Activated CD4-positive, alpha-beta memory T cell treated with anti-CD3 and anti-CD28 coated beads for 36 hours (primary cell): ENCODE measurements at regions not wholly inside any gene's neighbourhood (a gene's known extent, or its start where the extent isn't known, plus 50 kb on each side); places are given as distances from the start of the nearest gene placed in this dataset.
"Not testable (repeated sequence)": the region's sequence is repeated elsewhere in the genome, so short reads cannot be mapped to it uniquely, and the experiment has no call there.

Experiments
- CTCF ChIA-PET: fragments of 350-600 bp; sonication (Branson Sonifier 250); formaldehyde crosslinking; loops from one replicate; lab custom pipeline; 2021; ENCODE audit warnings: antibody characterized with exemption, inconsistent platforms; lab: Charles Lee
- POLR2A ChIA-PET: fragments of 350-600 bp; sonication (Branson Sonifier 250); formaldehyde crosslinking; loops from one replicate; lab custom pipeline; 2021; ENCODE audit warnings: antibody characterized with exemption; lab: Charles Lee
- DNase-seq: peaks from one replicate; pipeline ENCODE4 v3.0.0-alpha.2; 2020
- H3K27ac Mint-ChIP-seq: one replicate; pipeline ENCODE4 v1.8.0; 2021; ENCODE audit warnings: mixed read lengths
- H3K27me3 Mint-ChIP-seq: one replicate; pipeline ENCODE4 v1.8.0; 2021; ENCODE audit warnings: mixed read lengths
- H3K36me3 Mint-ChIP-seq: one replicate; pipeline ENCODE4 v1.8.0; 2021; ENCODE audit warnings: mixed read lengths
- H3K4me1 Mint-ChIP-seq: one replicate; pipeline ENCODE4 v1.8.0; 2021; ENCODE audit warnings: low read depth, mixed read lengths
- H3K4me3 Mint-ChIP-seq: one replicate; pipeline ENCODE4 v1.8.0; 2021; ENCODE audit warnings: mild to moderate bottlenecking, mixed read lengths
- H3K9me3 Mint-ChIP-seq: one replicate; pipeline ENCODE4 v1.8.0; 2021; ENCODE audit warnings: mixed read lengths
- intact Hi-C: fragments of 100-400 bp; cut with micrococcal nuclease; formaldehyde crosslinking; loops from one replicate; pipeline ENCODE4 v1.15.1; 2023

DNA sequence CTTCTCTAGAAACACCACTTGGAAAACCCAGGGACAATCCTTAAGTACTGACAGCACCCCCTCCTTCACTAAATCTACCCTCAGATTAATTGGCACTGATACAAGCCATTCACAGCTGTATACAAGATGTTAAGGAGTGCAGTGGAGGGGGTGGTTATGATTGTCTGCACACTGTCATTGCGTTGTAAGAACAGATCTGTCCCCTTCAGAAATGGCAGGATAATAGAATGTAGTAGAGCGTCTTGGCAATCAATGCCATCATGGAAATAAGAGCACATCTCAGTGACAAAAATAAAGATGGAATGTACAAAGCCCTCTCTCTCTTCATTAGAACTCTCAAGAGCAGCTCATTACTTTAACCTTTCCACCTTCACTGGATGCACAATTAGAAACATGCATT, 324.9 kb upstream of the TBX18 start:
- DNase-seq: no peak
- Mint-ChIP-seq H3K9me3 (peaks cover 5% of the 10 kb centered on the region), H3K4me3 (no peak overlapping the region), H3K4me1 (no peaks in the 10 kb centered on the region), H3K36me3 (no peaks in the 10 kb centered on the region), H3K27ac (no peak overlapping the region), H3K27me3 (no peaks in the 10 kb centered on the region)
- POLR2A ChIA-PET: no interaction called here
- intact Hi-C loops: no loop called here
- CTCF ChIA-PET: no interaction called here

DNA sequence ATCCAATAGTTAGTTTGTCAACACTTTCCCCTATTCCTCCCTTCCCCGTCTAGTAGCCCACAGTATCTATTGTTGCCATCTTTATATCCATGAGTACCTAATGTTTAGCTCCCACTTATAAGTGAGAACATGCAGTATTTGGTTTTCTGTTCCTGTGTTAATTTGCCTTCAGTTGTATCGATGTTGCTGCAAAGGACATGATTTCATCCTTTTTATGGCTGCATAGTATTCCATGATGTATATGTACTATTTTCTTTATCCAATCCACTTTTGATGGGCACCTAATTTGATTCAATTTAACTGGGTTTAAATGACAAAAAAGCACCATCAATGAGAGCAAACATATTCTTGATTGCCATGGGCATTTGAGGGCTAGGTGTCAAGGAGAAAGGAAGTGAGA, 321.5 kb upstream of the TBX18 start:
- Mint-ChIP-seq H3K27ac (no peak overlapping the region), H3K4me3 (no peak overlapping the region), H3K36me3 (no peaks in the 10 kb centered on the region), H3K9me3 (peaks cover 5% of the 10 kb centered on the region), H3K4me1 (no peaks in the 10 kb centered on the region), H3K27me3 (no peaks in the 10 kb centered on the region)
- no peak for DNase-seq
- intact Hi-C loops: no loop called here
- ChIA-PET CTCF (no interaction called here), POLR2A (no interaction called here)

DNA sequence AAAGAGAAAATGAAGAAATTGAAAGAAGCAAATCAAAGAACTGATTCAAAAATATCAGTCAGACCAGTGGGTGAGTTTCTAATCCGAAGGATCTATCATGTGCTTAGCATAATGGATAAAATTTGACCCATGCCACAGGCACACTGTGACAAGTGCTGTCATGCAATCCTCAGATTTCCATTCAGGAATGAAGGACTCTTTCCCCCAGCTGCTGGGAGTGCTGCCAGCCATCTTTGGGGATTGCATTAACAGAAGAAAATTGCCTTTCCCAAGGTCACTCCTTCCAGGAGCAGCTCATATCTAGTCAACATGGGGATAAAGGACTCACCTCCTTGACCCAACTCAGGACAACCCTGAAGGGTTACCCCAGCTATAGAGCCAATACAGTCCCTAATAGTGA, 316.7 kb upstream of the TBX18 start:
- Mint-ChIP-seq H3K4me3 (no peak overlapping the region), H3K36me3 (no peaks in the 10 kb centered on the region), H3K27me3 (no peaks in the 10 kb centered on the region), H3K9me3 (peaks cover 5% of the 10 kb centered on the region), H3K4me1 (no peaks in the 10 kb centered on the region), H3K27ac (no peak overlapping the region)
- ChIA-PET POLR2A (no interaction called here), CTCF (no interaction called here)
- intact Hi-C loops: no loop called here
- no peak for DNase-seq

DNA sequence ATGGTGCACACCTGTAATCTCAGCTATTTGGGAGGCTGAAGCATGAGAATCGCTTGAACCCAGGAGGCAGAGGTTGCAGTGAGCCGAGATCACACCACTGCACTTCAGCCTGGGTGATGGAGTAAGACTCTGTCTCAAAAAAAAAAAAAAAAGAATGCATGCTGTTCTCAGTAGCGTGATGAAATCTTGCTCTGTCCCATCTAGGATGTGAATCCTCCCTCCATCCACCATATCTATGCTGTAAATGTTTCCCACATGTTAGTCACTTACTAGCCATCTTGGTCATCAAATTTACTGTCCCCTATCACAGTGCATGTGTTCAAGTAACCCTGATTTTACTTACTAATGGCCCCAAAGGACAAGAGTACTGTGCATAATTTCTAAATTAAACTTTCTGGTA, 315.4 kb upstream of the TBX18 start:
- ChIA-PET CTCF (no interaction called here), POLR2A (no interaction called here)
- no peaks in the 10 kb centered on the region for H3K36me3 Mint-ChIP-seq
- H3K27me3 Mint-ChIP-seq: no peaks in the 10 kb centered on the region
- DNase-seq: no peak
- H3K27ac Mint-ChIP-seq: no peak overlapping the region
- intact Hi-C loops: no loop called here
- H3K4me3 Mint-ChIP-seq: no peak overlapping the region
- H3K4me1 Mint-ChIP-seq: no peaks in the 10 kb centered on the region
- no peaks in the 10 kb centered on the region for H3K9me3 Mint-ChIP-seq

DNA sequence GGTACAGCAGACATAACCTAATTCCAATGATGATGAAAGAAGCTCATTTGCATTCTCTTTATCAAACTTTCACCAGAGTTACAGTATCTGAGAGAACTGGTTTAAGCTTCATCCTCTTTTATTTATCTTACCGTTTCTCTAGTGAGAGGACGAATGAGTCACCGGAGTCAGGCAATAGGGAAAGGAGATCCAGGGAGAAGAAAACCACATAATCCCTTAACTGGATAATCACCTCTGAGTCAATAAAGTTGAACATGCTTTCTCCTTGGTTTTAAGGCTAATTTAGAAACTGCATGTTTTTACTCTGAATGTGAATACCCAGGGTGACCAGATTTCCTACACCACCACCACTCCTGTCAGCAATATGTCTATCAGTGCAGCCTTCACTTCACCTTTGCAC, 313.7 kb upstream of the TBX18 start:
- Mint-ChIP-seq H3K4me3 (no peak overlapping the region), H3K36me3 (no peaks in the 10 kb centered on the region), H3K9me3 (no peaks in the 10 kb centered on the region), H3K27me3 (no peaks in the 10 kb centered on the region), H3K27ac (no peak overlapping the region), H3K4me1 (no peaks in the 10 kb centered on the region)
- DNase-seq: no peak
- ChIA-PET CTCF (no interaction called here), POLR2A (no interaction called here)
- intact Hi-C loops: no loop called here

DNA sequence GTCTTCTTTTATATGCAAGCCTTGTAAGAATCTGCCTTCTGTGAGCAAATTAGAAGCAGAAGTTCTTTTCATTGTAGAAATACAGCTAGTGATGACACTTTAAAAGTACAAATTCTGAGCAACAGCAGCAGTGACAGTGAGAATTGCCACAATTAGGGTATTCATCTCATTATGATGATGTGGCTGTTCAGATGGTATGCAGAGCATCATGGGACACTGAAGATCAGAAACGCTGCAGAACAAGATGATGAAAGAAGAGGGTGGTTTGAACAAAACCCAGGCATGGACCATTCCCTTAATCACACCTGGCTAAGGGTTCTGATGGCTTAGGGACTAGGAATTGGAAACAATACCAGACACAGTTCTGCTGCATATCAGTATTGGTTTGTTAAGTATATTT, 312.7 kb upstream of the TBX18 start:
- H3K9me3 Mint-ChIP-seq: no peaks in the 10 kb centered on the region
- no peaks in the 10 kb centered on the region for H3K36me3 Mint-ChIP-seq
- POLR2A ChIA-PET: no interaction called here

DNA sequence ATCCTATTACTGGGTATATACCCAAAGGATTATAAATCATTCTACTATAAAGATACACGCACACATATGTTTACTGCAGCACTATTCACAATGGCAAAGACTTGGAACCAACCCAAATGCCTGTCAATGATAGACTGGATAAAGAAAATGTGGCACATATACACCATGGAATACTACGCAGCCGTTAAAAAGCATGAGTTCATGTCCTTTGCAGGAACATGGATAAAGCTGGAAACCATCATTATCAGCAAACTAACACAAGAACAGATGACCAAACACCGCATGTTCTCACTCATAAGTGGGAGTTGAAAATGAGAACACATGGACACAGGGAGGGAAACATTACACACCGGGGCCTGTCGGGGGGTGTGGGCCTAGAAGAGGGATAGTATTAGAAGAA, 307.4 kb upstream of the TBX18 start:
- CTCF ChIA-PET, H3K9me3 Mint-ChIP-seq, H3K4me3 Mint-ChIP-seq, POLR2A ChIA-PET, H3K27ac Mint-ChIP-seq, H3K27me3 Mint-ChIP-seq, intact Hi-C loops, DNase-seq, H3K4me1 Mint-ChIP-seq, H3K36me3 Mint-ChIP-seq: not testable (repeated sequence)

More for the DNA sequence above, 312.7 kb upstream of the TBX18 start:
- no peak for DNase-seq
- intact Hi-C loops: no loop called here
- H3K4me3 Mint-ChIP-seq: no peak overlapping the region
- CTCF ChIA-PET: no interaction called here
- no peaks in the 10 kb centered on the region for H3K27me3 Mint-ChIP-seq
- H3K27ac Mint-ChIP-seq: no peak overlapping the region
- no peaks in the 10 kb centered on the region for H3K4me1 Mint-ChIP-seq

DNA sequence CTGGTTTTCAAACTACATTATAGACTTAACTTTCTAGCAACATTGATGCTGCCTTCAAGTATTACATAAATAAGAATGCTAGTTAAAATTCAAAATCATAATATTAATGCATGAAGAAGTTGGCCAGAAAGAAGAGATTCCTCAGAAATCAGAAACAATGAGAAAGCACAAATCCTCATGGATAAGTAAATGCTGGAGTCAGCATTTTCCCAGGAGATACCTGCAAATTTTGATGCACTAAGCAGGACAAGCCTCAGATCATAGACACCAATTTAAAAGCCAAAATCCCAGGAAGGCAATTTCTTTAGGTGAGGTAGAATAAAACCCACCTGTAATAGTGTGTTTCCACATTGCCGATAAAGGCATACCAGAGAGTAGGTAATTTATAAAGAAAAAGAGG, 305.2 kb upstream of the TBX18 start:
- H3K9me3 Mint-ChIP-seq: no peaks in the 10 kb centered on the region
- H3K27me3 Mint-ChIP-seq: no peaks in the 10 kb centered on the region
- no peak for DNase-seq
- H3K36me3 Mint-ChIP-seq: no peaks in the 10 kb centered on the region
- ChIA-PET CTCF (no interaction called here), POLR2A (no interaction called here)
- intact Hi-C loops: no loop called here
- H3K27ac Mint-ChIP-seq: no peak overlapping the region
- H3K4me3 Mint-ChIP-seq: no peak overlapping the region
- no peaks in the 10 kb centered on the region for H3K4me1 Mint-ChIP-seq

DNA sequence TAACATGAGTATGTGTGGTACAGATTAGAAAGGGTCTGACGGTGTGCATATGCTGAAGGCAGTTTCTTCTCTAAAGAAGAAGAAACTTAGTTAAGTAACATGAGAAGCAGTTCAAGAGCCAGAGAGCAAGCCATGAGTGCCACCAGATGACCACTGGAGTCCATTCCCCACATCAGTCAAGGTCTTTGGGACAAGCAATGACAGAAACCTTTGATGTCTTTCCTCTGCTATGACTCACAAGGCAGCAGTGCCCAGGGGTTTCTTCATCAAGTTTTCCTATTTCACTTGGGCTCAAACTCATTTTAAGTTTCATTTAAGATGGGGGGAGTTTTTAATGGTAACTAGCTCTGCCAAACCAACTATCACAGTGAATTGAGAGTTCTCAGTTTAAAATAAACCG, 303.8 kb upstream of the TBX18 start:
- DNase-seq: no peak
- H3K4me1 Mint-ChIP-seq: no peaks in the 10 kb centered on the region
- intact Hi-C loops: no loop called here
- no peaks in the 10 kb centered on the region for H3K27me3 Mint-ChIP-seq
- no peak overlapping the region for H3K4me3 Mint-ChIP-seq
- POLR2A ChIA-PET: no interaction called here
- no peaks in the 10 kb centered on the region for H3K36me3 Mint-ChIP-seq
- CTCF ChIA-PET: no interaction called here
- H3K9me3 Mint-ChIP-seq: no peaks in the 10 kb centered on the region
- no peak overlapping the region for H3K27ac Mint-ChIP-seq

DNA sequence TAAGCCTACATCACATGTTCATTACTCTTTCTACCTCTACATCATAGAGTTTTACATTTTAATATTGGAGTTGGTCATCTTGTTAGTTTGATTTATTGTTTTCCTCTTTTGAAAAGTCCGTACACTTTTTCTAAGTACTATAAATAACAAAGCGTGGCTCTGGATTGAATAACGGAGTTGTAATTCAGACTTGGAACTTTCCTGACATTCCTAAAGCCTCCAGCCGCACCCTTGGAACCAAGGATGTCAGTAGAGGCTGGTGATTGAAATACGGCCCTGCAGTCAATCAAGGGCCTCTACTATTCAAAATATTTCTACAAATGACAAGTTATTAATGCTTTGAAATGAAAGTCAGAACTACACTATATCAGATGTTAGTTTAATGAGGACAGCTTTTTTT, 301.9 kb upstream of the TBX18 start:
- Mint-ChIP-seq H3K4me3 (no peak overlapping the region), H3K36me3 (no peaks in the 10 kb centered on the region), H3K27me3 (no peaks in the 10 kb centered on the region), H3K27ac (no peak overlapping the region), H3K9me3 (no peaks in the 10 kb centered on the region), H3K4me1 (no peaks in the 10 kb centered on the region)
- POLR2A ChIA-PET: no interaction called here
- DNase-seq: no peak
- intact Hi-C loops: no loop called here
- CTCF ChIA-PET: no interaction called here

DNA sequence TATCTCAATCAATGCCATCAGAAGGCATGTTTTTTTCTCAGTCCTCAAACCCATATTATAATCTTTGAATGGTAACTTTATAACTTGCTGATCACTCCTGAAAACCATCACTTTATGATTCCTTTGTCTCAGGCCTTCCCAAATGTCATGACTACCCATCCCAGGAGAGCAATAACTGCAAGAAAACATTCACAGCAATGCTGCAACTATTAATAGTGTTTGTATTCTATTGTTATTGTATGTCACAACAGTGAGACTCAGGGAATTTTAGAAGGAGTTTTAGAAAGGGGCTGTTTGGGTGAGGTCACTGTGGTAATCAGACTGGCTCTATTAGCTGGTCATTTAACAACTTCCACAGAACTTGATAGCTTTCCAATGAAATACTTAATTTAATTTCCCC, 301.4 kb upstream of the TBX18 start:
- DNase-seq: no peak
- no peaks in the 10 kb centered on the region for H3K36me3 Mint-ChIP-seq
- no peaks in the 10 kb centered on the region for H3K9me3 Mint-ChIP-seq
- H3K27ac Mint-ChIP-seq: no peak overlapping the region
- intact Hi-C loops: no loop called here
- H3K27me3 Mint-ChIP-seq: no peaks in the 10 kb centered on the region
- ChIA-PET POLR2A (no interaction called here), CTCF (no interaction called here)
- H3K4me3 Mint-ChIP-seq: no peak overlapping the region
- H3K4me1 Mint-ChIP-seq: no peaks in the 10 kb centered on the region

DNA sequence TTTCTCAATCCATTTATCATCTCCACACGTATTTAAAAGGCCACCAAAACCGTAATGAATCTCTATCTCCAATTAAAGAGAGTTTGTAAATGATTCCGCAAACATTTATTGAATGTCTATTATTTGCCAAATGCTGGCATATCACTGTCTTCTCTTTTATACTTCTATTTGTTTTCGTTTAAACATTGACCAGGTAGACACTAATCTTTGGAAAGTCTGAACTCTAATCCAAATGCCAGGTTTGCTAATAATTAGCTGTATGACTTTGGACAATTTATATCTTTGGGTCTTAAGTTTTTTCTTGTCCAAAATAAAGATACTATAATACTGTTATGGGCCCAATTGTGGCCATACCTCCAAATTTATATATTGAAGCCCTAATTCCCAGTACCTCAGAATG, 299.2 kb upstream of the TBX18 start:
- CTCF ChIA-PET: no interaction called here
- DNase-seq: no peak

DNA sequence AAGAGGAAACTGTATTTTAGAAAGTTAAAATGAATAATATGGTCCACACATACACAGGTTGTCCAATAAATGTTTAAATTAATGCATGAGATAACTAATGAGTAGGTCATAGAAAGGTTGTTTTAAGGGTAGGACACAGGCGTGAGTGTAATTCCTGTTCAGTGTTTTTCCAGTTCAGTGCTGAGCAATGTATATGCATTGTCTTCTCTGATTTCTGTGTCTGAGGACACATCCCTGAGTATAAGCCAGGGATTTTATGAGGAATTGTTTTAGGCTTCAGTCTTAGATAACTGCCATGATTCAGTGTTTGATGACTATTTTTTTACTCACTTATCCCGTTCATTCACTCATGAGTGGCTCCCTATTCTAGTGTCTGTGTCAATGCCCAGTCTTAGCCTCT, 298.5 kb upstream of the TBX18 start:
- intact Hi-C loops: no loop called here
- POLR2A ChIA-PET: no interaction called here

More for the DNA sequence above, 299.2 kb upstream of the TBX18 start:
- H3K27ac Mint-ChIP-seq: no peak overlapping the region
- intact Hi-C loops: no loop called here
- no peaks in the 10 kb centered on the region for H3K4me1 Mint-ChIP-seq
- no peaks in the 10 kb centered on the region for H3K27me3 Mint-ChIP-seq
- H3K9me3 Mint-ChIP-seq: no peaks in the 10 kb centered on the region
- H3K36me3 Mint-ChIP-seq: no peaks in the 10 kb centered on the region
- POLR2A ChIA-PET: no interaction called here
- no peak overlapping the region for H3K4me3 Mint-ChIP-seq

DNA sequence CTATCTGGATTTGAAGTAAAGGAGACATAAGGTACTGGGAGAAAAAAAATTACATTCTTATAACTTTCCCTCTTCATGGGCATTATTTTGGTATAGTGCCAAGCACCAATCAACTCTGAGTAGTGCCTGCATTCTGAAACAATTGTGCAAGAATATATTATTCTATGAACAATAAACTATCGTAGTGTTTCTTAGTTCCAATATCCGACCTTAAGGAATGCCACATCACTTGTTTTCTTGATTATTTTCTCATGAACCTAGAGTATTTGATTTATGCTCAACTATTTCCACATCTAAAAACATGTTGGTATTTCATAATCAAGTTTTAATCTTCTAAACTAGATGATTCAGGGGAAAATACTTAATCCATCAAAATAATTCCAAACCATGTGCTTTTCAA, 294.4 kb upstream of the TBX18 start:
- no peaks in the 10 kb centered on the region for H3K4me1 Mint-ChIP-seq
- intact Hi-C loops: no loop called here
- no peaks in the 10 kb centered on the region for H3K9me3 Mint-ChIP-seq
- no peak for DNase-seq
- ChIA-PET POLR2A (no interaction called here), CTCF (no interaction called here)
- no peak overlapping the region for H3K4me3 Mint-ChIP-seq
- no peak overlapping the region for H3K27ac Mint-ChIP-seq
- H3K36me3 Mint-ChIP-seq: no peaks in the 10 kb centered on the region
- no peaks in the 10 kb centered on the region for H3K27me3 Mint-ChIP-seq

More for the DNA sequence above, 298.5 kb upstream of the TBX18 start:
- DNase-seq: no peak
- Mint-ChIP-seq H3K4me1 (no peaks in the 10 kb centered on the region), H3K27ac (no peak overlapping the region), H3K27me3 (no peaks in the 10 kb centered on the region), H3K9me3 (no peaks in the 10 kb centered on the region), H3K4me3 (no peak overlapping the region), H3K36me3 (no peaks in the 10 kb centered on the region)
- CTCF ChIA-PET: no interaction called here
